ENCODE measurements at regions not wholly inside any gene's neighbourhood (a gene's known extent, or its start where the extent isn't known, plus 50 kb on each side); places are given as distances from the start of the nearest gene placed in this dataset.
A peak's percentile ranks its signal among the peaks of the same experiment; 100 is the strongest.

DNA sequence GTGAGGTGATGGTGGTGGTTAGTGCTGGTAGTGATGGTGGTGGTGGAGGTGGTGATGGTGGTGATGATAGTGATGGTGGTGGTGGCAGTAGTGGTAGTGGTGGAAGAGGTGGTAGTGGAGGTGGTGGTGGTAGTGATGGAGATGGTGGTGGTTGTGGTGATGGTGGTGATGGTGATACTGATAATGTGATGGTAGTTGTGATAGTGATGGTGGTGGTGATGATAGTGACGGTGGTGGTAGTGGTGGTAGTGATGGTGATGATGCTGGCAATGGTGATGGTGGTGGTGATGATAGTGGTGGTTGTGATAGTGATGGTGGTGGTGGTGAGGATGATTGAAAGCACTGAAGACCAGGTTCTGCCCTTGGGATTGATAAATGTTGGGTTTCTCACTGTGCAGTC, 85.2 kb upstream of the SLC1A3 start:
- no peaks in the 10 kb centered on the region for H3K36me3 Mint-ChIP-seq
- H3K4me3 Mint-ChIP-seq = no peak overlapping the region
- H3K4me1 Mint-ChIP-seq (ENCODE audit: low read depth in 2 of 2) = peaks cover 0 to 4% of the 10 kb centered on the region in 2 donors
- H3K9me3 Mint-ChIP-seq = peaks cover 5% of the 10 kb centered on the region
- no peaks in the 10 kb centered on the region for H3K27me3 Mint-ChIP-seq
- DNase-seq (ENCODE audit: low spot score) (no peak), ATAC-seq (no peak)
- no peak overlapping the region for H3K27ac Mint-ChIP-seq

DNA sequence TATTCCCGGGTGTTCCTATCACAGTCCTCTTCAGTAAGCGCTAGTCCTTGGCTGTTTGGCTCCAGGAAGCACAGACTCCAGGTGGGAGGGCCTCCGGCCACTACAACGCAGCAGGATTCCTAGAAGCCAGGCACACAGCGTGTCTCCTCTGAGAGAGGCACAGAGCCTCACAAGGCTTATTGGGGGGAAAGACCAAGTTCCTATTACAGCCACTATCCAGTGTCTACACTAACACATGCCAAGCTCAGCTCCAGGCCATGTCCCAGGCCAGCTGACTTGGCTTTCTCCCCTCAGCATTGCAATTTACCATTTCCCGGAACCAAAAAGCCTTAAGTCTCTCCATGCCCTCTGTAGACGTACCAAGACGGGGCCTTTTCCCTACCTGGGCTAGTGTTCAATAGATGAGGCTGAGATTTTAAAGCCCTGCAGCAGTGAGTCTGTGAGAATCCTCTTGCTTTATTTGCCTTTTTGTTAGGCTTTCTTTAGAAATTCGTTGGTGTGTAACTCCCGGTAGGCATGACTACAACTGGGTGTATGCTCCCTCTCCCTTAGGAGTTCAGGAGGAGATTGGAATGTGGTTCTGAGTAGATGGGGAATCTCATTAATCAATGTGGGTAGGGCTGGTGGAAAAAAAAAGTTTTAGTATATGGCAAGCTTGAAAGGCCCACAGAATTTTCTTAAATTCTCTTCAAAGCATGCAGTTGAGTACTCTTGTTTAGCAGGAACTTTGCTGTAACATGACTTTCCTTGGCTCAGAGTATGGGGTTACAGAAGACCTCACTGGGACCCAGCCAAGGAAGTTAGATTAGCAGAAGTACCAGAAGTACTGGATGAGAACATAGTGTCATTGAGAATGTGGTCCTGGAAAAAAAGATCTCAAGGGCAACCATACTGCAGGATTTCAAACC, 84.3 kb upstream of the SLC1A3 start:
- Mint-ChIP-seq H3K4me3 (no peak overlapping the region), H3K9me3 (peaks cover 5% of the 10 kb centered on the region)
- DNase-seq (ENCODE audit: low spot score) = no peak

DNA sequence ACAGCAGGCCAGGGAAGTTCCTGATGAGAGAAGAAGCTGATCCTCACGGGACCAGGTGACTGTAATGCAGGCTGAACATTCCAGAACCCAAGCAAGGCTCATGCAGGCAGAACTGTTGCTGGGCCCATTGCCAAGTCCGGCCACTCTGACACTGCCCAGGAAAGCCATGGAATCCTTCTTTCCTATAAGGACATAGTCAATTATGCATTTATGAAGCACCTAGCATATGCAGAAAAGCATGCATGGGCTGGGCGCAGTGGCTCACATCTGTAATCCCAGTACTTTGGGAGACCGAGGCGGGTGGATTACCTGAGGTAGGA, 83.7 kb upstream of the SLC1A3 start:
- ATAC-seq (no peak), DNase-seq (ENCODE audit: low spot score) (no peak)
- peaks cover 5% of the 10 kb centered on the region for H3K9me3 Mint-ChIP-seq
- H3K27me3 Mint-ChIP-seq = no peaks in the 10 kb centered on the region
- H3K36me3 Mint-ChIP-seq = no peaks in the 10 kb centered on the region
- H3K4me1 Mint-ChIP-seq (ENCODE audit: low read depth in 2 of 2) = peaks cover 0 to 4% of the 10 kb centered on the region in 2 donors
- H3K27ac Mint-ChIP-seq = no peak overlapping the region
- H3K4me3 Mint-ChIP-seq = no peak overlapping the region

More for the DNA sequence above, 84.3 kb upstream of the SLC1A3 start:
- H3K27ac Mint-ChIP-seq = no peak overlapping the region
- no peaks in the 10 kb centered on the region for H3K36me3 Mint-ChIP-seq
- peaks cover 0 to 4% of the 10 kb centered on the region in 2 donors for H3K4me1 Mint-ChIP-seq (ENCODE audit: low read depth in 2 of 2)
- ATAC-seq = no peak
- no peaks in the 10 kb centered on the region for H3K27me3 Mint-ChIP-seq

DNA sequence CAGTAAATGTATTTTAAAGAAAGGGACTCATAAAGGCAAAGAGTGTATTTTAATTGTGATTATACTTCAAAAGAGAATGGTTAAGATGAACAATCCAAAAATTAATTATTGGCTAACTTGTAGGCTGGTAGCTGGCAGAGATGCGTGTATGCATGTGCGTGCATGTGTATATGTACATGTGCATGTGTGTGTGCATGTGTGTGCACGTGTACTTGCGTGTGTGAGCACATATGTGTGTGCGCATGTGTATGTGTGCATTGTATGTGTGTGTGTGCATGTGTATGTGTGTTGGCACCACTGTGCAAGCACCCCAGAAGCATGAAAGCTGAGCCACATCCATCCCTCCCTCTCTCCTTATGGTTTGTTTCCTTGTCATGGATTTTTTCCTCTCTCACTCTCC, 83.0 kb upstream of the SLC1A3 start:
- H3K4me1 Mint-ChIP-seq (ENCODE audit: low read depth in 2 of 2) = peaks cover 0 to 4% of the 10 kb centered on the region in 2 donors
- H3K9me3 Mint-ChIP-seq = peaks cover 5% of the 10 kb centered on the region
- no peak overlapping the region for H3K4me3 Mint-ChIP-seq
- DNase-seq (ENCODE audit: low spot score) (no peak), ATAC-seq (no peak)
- H3K27ac Mint-ChIP-seq = no peak overlapping the region
- H3K36me3 Mint-ChIP-seq = no peaks in the 10 kb centered on the region
- no peaks in the 10 kb centered on the region for H3K27me3 Mint-ChIP-seq

DNA sequence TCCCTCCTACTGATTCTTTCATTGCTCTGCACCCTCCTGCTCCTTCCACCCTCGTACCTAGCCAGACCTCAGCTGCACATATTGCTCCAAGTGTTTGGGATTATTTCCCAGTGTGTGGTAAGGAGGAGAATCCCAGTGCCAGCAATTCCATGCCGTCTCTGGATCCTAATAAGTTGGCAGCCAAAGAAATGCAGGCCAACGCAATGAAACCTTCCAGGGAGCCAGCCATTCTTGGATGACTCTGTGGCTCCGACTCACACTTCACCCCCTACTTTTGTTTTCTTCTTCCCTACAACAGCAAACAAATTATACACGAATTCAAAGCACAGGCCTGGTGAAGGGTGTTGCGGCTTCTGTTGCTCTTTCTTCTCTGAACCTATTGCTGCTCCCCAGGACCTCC, 82.5 kb upstream of the SLC1A3 start:
- DNase-seq (ENCODE audit: low spot score) (no peak), ATAC-seq (no peak)
- no peaks in the 10 kb centered on the region for H3K36me3 Mint-ChIP-seq
- H3K27me3 Mint-ChIP-seq = no peaks in the 10 kb centered on the region
- peaks cover 5% of the 10 kb centered on the region for H3K9me3 Mint-ChIP-seq
- H3K4me1 Mint-ChIP-seq (ENCODE audit: low read depth in 2 of 2) = peaks cover 0 to 4% of the 10 kb centered on the region in 2 donors
- no peak overlapping the region for H3K27ac Mint-ChIP-seq
- no peak overlapping the region for H3K4me3 Mint-ChIP-seq

DNA sequence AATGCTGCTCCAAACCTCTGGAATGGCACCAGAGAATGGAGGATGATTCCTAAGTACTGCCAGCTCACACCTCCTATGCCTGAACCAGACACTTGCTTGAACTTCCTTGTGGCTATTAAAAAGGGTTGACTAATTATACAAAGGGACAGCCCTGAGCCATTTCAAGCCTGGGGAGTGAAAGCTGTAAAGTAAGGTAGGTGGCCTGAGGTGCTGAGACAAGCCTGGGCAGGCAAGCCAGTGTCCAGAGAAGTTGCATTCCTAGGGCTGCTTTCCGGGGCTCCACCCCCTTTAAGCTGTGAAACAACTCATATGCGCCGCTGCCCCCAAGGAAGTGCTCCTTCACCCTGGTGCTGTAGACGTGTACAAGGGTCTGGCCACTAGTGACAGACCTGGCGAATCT, 79.9 kb upstream of the SLC1A3 start:
- ATAC-seq = no peak
- Mint-ChIP-seq H3K27ac (no peak overlapping the region), H3K27me3 (peaks cover 3% of the 10 kb centered on the region in 2 donors), H3K4me1 (ENCODE audit: low read depth in 2 of 2) (no peaks in the 10 kb centered on the region), H3K4me3 (no peak overlapping the region), H3K9me3 (no peaks in the 10 kb centered on the region), H3K36me3 (no peaks in the 10 kb centered on the region)
- DNase-seq (ENCODE audit: low spot score) = no peak

DNA sequence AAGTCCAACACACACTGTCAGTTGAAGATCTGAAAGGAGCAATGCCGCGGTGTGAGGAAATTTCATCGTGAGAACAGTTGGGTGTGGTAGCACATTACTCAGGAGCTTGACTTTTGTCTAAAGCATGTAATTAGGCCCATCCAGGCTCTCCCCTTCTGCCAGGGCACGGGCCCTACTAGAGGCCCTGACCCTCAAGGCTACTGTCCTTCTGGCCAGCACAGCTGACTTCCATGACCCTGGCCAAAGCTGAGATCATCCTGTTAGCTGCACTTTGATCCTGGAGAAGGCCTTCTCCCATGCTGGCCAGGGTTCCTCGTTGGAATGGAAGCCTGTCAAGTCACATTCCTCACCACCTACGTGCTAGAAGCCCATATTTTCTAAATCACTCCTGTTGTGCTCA, 77.8 kb upstream of the SLC1A3 start:
- DNase-seq (ENCODE audit: low spot score) (no peak), ATAC-seq (peak in 1 of 2 donors; percentile 24)
- peaks cover 3% of the 10 kb centered on the region for H3K9me3 Mint-ChIP-seq
- peaks cover 7 to 17% of the 10 kb centered on the region in 2 donors for H3K27me3 Mint-ChIP-seq
- H3K4me3 Mint-ChIP-seq = no peak overlapping the region
- no peak overlapping the region for H3K27ac Mint-ChIP-seq
- H3K36me3 Mint-ChIP-seq = no peaks in the 10 kb centered on the region
- H3K4me1 Mint-ChIP-seq (ENCODE audit: low read depth in 2 of 2) = no peaks in the 10 kb centered on the region

DNA sequence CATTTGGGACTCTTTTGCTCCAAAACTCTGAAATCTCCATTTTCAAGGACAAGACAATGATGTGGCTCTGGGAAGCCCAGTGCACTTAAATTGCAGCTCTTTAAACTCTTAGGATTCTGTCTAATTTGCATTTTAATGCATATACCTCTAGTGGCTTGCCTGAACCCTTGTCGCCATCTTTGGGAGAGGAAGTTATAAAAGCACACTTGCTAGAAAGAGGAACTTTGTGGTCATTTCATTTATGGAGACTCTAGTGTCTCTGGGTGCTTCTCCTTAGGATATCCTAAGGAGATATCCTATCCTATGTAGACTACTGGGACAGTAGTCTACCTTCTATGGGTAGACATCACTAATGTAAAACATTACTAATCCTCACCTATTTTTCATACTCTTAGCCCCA, 77.3 kb upstream of the SLC1A3 start:
- no peak for DNase-seq (ENCODE audit: low spot score)
- H3K9me3 Mint-ChIP-seq = peaks cover 3% of the 10 kb centered on the region
- no peaks in the 10 kb centered on the region for H3K36me3 Mint-ChIP-seq
- ATAC-seq = no peak
- H3K27ac Mint-ChIP-seq = no peak overlapping the region
- H3K4me1 Mint-ChIP-seq (ENCODE audit: low read depth in 2 of 2) = no peaks in the 10 kb centered on the region
- H3K4me3 Mint-ChIP-seq = no peak overlapping the region
- peaks cover 7 to 17% of the 10 kb centered on the region in 2 donors for H3K27me3 Mint-ChIP-seq

DNA sequence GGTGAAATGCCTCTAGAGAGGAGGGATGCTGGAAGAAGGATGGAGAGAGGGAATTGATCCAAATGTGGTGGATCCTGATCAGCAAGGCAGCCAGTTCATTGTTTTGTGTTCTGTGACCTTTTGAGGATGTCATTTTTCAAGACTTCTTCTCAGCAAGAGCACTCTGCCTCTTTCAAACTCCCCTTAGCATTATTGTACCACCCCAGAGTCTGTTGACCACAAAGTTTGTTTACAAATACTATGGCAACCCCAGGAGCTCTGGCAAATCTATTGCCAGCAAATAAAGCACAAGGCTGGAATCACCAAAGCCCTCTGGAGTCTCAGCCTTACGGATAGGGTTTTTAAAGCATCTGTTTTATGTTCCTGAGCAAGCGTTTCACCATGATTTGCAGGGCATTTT, 76.2 kb upstream of the SLC1A3 start:
- Mint-ChIP-seq H3K4me3 (no peak overlapping the region), H3K27ac (no peak overlapping the region), H3K27me3 (peaks cover 7 to 17% of the 10 kb centered on the region in 2 donors), H3K9me3 (peaks cover 3% of the 10 kb centered on the region), H3K4me1 (ENCODE audit: low read depth in 2 of 2) (no peaks in the 10 kb centered on the region), H3K36me3 (no peaks in the 10 kb centered on the region)
- DNase-seq (ENCODE audit: low spot score) (no peak), ATAC-seq (no peak)

DNA sequence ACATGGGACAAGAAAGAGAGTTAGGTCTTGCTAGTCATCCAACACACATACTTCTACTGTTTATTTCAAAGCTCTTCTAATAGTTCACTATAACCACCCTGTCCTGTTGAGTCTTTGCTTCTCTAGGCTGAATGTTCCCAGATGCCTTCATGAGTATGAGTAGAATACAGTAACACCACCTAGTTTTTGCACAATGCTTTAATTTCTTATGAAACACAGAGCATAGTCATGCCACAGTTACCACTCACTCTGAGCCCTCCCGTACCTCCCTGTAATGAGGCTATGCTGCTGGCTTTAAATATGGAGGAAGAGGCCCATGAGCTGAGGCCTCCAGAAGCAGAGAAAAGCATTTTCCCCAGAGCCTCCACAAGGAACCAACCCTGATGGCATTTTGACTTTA, 75.0 kb upstream of the SLC1A3 start:
- Mint-ChIP-seq H3K36me3 (no peaks in the 10 kb centered on the region), H3K4me1 (ENCODE audit: low read depth in 2 of 2) (no peaks in the 10 kb centered on the region), H3K9me3 (peaks cover 3% of the 10 kb centered on the region), H3K4me3 (no peak overlapping the region), H3K27ac (no peak overlapping the region), H3K27me3 (peaks cover 7 to 17% of the 10 kb centered on the region in 2 donors)
- DNase-seq (ENCODE audit: low spot score) (no peak), ATAC-seq (no peak)

DNA sequence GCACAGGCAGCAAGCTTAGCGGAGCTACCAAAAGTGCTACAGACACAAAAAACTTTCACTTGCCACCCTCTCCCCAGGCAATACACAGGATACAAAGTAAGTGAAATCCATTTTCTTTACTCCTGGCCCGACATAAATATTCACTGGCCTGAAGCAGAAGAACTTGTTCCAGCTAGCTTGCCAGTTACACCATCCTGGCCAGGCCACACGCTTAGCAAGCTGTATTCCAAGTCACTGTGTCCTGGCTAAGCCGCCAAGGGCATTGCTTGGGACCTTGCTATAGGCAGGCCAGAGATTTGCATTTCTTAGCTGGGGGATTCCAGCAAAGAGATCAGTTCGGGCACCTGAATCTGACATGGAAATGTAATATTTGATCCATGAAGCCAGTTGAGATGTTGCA, 71.0 kb upstream of the SLC1A3 start:
- Mint-ChIP-seq H3K27ac (no peak overlapping the region), H3K4me1 (ENCODE audit: low read depth in 2 of 2) (no peaks in the 10 kb centered on the region), H3K4me3 (no peak overlapping the region), H3K36me3 (no peaks in the 10 kb centered on the region), H3K27me3 (peaks cover 8 to 21% of the 10 kb centered on the region in 2 donors), H3K9me3 (peaks cover 3% of the 10 kb centered on the region)
- DNase-seq (ENCODE audit: low spot score) (no peak), ATAC-seq (no peak)

DNA sequence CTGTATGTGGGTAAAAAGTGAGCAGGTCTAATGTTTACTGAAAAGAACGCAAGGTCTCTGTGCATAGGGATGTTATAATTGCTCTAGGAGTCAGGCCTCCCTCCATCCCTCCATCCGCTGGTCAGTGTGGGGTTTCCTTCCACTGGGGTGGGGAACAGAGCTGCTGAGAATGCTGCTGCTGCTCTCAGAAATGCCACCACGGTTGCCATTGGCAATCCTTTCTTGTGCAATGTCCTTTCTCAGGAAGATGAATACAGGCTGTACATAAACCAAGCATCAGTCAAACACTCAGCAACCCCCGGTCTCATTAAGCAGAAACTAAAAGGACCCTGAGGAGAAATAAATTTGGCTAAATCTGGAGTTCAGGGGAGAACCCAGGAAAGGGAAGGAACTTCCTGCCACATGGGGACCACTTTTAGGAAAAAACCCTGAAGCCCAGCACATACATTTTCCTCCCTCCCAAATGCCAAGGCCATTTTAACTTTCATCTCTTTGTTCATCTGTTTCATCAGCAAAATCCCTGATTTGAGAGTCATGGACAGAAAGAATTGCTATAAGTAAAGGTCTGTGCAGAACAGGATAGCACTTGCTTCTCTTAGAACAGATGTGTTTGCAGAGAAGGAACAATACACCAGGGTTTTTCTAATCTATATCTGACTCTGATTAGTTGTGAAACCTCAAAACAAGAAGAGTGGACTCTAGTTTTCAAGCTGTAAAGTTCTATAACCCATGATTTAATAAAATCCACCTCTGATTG, 70.4 kb upstream of the SLC1A3 start:
- no peak for DNase-seq (ENCODE audit: low spot score)
- Mint-ChIP-seq H3K4me3 (no peak overlapping the region), H3K4me1 (ENCODE audit: low read depth in 2 of 2) (no peaks in the 10 kb centered on the region), H3K27me3 (peaks cover 8 to 28% of the 10 kb centered on the region in 2 donors), H3K9me3 (peaks cover 3% of the 10 kb centered on the region), H3K27ac (no peak overlapping the region), H3K36me3 (no peaks in the 10 kb centered on the region)
- ATAC-seq = no peak

DNA sequence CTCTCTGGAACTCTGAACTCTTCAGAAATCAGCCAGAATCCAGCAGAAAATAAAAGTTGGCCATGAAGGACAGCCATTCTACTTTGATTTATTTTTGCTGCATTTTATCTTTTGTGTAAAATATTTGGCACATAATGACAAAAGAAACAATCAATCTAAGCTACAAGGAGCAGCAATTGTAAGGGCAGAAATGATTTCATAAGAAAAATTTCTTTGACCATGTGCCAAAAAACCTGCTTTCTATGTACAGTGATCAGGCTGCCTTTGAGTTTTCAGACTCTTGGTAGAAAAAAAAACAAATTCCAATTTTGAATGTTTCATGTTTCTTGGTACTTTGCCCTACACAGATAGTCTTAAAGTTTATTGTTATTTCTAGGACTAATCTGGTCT, 69.8 kb upstream of the SLC1A3 start:
- no peak for DNase-seq (ENCODE audit: low spot score)
- ATAC-seq = no peak
- no peak overlapping the region for H3K4me3 Mint-ChIP-seq
- no peak overlapping the region for H3K27ac Mint-ChIP-seq
- no peaks in the 10 kb centered on the region for H3K36me3 Mint-ChIP-seq
- peaks cover 3% of the 10 kb centered on the region for H3K9me3 Mint-ChIP-seq
- no peaks in the 10 kb centered on the region for H3K4me1 Mint-ChIP-seq (ENCODE audit: low read depth in 2 of 2)
- peaks cover 5 to 24% of the 10 kb centered on the region in 2 donors for H3K27me3 Mint-ChIP-seq

DNA sequence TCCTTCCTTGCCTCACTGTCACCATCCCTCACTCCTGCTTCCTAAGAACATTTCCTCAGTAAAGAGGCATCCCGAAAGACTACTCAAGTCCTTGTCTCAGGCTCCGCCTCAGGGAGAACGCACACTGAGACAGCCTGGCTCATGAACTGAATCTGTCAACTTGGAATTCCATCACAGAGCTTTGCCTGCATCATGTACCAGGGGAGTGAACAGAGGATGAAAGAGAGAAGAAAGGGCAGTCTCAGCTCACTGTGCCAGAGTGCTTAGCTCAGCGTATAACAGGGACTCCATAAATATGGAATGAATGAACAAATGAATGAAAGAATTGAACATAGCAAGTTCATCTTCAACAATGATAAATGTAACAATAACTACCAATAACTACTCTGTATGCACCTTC, 68.7 kb upstream of the SLC1A3 start:
- Mint-ChIP-seq H3K36me3 (no peaks in the 10 kb centered on the region), H3K4me3 (no peak overlapping the region), H3K9me3 (no peaks in the 10 kb centered on the region), H3K4me1 (ENCODE audit: low read depth in 2 of 2) (no peaks in the 10 kb centered on the region), H3K27ac (no peak overlapping the region), H3K27me3 (peaks cover 2 to 13% of the 10 kb centered on the region in 2 donors)
- DNase-seq (ENCODE audit: low spot score) (no peak), ATAC-seq (no peak)

Data from natural killer cell treated with Interleukin-12 subunit alpha and Interleukin-12 subunit beta and Interleukin-15 and Interleukin-18, amount 100 ng/mL, for 72 hours (primary cell).